HG03520 (cell line): ENCODE measurements at regions not wholly inside any gene's neighbourhood (a gene's known extent, or its start where the extent isn't known, plus 50 kb on each side); places are given as distances from the start of the nearest gene placed in this dataset.
"Not testable (repeated sequence)": the region's sequence is repeated elsewhere in the genome, so short reads cannot be mapped to it uniquely, and the experiment has no call there.

Experiments
- ATAC-seq: cut with Tn5 transposase; IDR thresholded peaks from one replicate; pipeline ENCODE4 v1.9.1; 2021; ENCODE audit warnings: mild to moderate bottlenecking, moderate library complexity; ENCODE audit not compliant: unreplicated experiment

DNA sequence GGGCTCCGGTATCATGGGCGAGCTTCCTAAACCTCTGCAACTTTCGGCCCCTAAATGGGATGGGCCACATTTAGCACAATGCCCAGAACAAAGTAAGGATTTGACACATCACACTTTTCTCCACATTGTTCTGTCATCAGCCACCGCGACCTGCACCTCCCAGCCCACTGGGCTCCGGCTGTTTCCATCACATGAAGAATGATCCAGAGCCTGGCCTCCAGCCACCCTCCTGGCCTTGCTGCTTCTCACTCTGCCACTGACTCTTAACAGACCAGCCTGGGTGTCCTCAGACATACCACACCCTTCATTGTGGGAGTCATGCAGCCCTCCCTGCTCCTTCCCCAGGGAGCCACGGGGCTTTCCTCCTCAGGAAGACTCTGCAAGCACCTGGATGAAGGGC is 113.7 kb downstream of the IGLL1 start:
- no peak for ATAC-seq

DNA sequence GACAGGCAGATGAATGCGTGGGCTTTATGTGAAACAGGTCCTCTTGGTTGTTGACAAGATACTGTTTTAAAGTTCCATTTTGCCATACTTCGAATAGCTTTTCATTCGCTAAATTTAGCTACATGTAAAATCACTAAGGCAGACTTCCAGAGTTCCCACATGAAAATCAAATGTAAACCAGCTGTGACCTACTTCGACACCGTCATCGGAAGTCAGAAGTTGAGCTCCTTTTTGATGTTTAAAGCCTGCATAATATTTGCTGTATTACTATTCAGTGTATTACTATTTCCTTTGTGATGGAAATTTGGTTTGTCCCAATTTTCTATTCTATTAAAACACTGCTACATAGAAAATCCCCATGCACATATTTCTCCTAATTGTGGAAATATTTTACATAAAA is 115.3 kb downstream of the IGLL1 start:
- not testable (repeated sequence) for ATAC-seq

DNA sequence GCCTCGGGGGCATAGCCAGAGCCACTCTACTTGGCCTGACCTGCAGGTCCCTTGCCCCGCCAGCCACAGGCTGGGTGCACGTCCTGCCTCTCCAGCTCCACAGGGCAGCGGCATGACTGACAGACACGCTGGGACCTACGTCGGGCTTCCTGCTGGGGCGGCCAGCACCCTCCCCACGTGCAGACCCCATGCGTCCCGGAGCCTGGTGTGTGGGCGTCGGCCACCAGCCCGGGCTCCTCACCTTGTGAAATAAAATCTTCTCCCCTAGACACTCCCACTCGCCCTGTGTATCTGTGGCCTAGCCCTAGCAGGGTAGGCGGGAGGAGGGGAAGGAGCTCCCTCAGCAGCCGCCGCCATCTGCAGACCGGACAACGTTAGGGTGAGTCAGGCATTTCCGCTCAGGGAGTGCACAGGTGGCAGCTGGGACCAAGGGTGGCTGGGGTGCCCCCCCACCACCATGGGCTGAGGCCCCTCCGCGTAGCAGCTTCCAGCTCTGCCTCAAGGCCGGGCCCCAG is 119.5 kb downstream of the IGLL1 start:
- ATAC-seq, result not testable (repeated sequence)

DNA sequence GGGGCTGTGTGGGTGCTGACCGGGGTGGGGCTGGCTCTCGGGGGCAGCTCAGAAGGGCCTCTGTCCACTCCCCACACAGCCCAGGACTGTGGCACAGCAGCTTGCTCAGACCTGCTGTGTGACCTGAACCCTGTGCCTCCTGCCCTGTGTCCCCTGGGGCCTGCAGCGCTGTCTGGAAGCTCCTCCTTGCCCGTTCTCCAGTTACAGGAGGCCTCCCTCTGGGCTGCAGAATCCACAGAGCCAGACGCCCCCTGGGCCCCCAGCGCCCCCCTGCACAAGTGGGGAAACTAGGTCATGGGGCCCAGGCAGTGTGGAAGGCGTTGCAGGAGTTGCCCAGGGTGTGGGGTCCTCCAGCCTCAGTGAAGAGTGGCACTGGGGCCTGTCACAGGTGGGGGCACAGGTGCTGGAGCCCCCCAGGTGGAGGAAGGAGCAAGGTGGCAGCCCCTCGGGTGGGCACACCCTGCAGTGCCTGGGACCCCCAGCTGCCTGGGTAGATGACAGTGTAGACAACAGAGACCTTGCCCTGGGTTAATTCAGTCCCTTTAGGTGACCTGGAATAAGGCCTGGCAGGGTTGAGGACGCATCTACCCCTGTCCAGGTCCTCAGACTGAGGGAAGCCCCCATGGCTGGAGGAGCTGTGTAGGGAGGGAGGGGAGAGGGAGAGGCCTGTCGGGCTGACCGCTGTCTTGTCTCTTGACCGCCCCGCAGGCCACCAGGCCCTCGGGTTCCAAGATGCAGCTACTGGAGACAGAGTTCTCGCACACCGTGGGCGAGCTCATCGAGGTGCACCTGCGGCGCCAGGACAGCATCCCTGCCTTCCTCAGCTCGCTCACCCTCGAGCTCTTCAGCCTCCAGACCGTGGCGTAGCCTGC is 120.2 kb downstream of the IGLL1 start:
- ATAC-seq, result not testable (repeated sequence)

DNA sequence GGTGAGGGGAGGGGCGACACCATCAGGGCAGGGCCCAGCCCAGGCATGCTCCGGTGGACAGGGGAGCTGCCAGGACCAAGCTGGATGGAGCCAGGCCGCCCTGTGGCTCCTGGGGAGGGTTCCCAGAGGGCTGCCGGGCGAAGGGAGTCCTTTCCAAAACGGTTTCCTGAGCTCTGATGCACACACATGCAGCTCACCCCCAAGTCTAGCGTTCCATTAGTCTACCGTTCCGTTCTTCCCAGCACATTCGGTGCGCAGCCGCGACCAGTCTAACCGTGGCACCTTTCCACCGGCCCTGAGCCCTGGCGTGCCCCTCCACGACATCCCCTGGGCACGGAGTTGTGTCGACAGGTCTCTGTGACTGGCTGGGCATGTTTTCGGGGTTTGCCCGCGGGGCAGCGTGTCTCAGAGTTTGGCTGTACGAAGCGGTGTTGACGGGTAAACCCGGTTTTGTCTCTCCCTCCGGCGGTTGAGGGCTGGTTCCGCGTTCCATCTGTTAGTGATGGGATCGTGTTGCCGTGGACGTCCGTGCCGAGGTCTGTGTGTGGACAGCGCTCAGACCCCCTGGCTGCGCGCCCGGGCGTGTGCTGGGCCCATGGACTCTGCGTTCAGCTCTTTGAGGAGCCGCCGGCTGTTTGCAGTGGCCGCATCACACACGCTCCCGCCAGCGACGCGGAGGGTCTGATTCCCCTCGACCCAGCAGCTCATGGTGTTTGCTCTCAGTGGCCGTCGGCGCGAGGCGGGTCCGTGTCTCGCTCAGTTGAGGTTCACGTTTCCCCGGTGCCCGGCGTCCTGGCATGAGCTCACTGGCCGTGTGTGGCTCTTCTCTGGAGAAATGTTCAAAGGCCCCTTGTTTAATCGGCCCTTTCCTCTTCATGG is 121.2 kb downstream of the IGLL1 start:
- no peak for ATAC-seq

DNA sequence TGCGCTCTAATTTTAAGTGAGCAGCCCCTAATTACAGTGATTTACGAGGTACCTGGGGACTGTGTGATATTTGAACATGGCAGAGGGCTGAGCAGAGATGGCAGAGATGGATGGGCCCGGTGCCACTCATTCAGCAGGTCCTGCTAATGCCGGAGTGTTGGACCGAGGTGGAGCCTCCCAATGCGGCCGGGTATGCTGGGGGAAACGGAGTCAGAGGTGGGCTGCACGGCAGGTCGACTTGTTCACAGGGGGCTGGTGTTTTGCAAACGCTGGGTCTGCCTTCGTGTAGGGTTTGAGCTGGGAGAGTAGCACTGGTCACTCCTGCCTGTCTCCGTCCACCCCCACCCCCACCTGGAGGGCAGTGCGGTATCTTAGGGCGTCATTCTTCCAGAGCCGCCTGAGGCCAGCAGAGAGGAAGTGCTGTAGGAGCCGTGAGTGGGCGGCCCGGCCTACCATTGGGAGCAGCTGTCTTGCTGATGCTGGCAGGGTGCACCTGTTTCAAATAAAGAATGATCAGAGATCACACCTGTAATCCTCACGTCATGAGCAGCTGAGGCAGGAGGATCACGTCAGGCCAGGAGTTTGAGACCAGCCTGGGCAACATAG is 122.6 kb downstream of the IGLL1 start:
- no peak for ATAC-seq

DNA sequence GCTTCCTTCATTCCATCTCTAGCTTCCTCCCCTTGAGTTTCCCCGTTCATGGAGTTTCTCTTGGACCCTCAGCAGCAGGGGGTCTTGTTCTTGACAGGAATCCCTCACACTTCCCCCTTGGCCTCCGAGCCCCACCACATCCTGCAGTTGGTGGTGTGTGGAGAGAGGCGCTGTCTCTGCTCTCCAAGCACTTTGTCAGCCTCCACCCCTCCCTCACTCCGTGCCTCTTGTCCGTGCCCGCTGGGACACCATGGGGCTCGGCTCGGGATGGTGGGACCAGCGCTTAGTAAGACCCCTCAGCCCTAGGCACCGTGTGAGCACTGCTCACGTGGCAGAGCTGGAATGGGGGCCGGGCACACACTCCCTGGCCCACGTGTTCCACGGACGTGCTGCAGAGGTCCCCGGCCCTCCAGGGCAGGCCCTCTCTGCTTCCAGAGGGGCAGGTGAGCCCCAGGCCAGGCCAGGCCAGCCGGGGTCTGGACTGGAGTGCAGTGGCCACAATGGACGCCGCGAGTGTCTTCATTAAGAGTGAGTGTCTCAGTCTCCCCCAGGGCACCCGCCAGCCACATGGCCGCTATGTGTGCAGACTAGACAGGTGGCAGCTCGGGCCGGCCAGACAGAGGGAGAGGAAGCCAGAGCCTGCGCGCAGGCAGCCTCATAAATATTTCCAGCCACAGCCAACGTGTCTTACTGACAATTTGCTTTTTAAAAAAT is 123.3 kb downstream of the IGLL1 start:
- ATAC-seq, result not testable (repeated sequence)

DNA sequence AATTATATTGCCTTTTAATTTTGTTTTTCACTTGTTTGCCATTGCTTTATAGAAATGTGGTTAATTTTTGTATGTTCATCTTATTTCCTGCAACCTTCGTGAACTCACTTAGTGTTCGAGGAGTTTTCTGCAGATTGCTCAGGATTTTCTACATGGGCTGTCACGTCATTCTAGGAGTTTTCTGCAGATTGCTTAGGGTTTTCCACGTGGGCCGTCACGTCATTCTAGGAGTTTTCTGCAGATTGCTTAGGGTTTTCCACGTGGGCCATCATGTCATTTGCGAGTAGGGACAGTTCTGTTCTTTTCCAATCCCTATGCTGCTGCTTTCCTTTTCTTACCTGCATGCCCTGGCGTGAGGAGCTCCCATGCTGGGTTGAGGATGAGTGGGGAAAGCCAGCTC is 125.7 kb downstream of the IGLL1 start:
- ATAC-seq, result not testable (repeated sequence)

DNA sequence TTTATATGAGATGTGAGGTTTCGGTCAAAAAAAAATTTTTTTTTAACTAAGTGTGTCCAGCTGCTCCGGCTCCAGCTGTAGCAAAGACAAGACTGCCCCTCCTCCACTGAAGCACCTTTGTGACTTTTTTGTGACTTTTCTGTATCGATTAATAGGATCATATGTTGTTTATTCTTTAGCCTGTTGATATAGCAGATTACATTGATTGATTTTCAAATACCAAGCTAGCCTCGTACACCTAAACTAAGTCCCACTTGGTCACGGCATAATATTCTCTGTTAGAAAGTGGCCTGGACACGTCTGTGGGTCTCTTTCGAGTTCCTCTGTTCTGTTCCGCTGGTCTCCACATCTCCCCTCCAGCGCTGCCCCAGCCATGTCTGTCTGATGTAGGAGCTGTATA is 126.8 kb downstream of the IGLL1 start:
- ATAC-seq, result no peak

DNA sequence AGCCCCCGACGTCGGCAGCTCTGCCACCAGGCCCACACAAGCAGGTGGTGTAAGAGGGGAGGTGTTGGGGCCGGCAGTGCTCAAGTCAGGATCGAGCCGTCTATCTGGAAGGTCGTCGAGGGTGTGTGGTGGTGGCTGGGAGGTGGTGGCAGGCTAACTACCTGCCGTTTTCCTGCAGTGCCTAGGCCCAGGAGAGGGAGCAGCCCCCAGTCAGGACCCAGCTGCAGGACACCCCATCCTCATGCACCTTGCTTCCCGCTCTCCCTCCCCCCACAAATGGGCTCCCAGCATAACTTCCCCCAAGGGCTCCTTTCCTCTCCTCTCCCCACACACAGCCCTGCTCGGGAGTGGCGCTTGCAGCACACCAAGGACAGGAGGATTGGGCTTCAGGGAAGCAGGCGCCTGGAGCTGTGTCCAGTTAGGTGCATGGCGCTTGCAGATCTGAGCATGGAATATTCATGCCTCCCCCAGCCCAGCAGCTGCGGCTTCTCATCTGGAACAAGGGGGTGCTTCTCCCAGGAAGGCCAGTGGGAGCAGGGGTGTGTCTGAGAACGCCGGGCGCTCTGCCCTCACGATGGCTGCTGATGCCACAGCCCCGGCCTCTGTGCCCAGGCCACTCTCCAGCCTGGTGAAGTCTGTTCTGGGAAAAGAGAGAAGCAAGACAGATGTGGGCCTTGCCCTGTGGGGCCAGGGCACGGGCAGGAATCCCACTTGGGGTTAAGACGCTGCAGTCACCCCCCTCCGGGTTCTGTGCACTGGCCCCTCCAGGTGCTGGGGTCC is 127.7 kb downstream of the IGLL1 start:
- no peak for ATAC-seq

DNA sequence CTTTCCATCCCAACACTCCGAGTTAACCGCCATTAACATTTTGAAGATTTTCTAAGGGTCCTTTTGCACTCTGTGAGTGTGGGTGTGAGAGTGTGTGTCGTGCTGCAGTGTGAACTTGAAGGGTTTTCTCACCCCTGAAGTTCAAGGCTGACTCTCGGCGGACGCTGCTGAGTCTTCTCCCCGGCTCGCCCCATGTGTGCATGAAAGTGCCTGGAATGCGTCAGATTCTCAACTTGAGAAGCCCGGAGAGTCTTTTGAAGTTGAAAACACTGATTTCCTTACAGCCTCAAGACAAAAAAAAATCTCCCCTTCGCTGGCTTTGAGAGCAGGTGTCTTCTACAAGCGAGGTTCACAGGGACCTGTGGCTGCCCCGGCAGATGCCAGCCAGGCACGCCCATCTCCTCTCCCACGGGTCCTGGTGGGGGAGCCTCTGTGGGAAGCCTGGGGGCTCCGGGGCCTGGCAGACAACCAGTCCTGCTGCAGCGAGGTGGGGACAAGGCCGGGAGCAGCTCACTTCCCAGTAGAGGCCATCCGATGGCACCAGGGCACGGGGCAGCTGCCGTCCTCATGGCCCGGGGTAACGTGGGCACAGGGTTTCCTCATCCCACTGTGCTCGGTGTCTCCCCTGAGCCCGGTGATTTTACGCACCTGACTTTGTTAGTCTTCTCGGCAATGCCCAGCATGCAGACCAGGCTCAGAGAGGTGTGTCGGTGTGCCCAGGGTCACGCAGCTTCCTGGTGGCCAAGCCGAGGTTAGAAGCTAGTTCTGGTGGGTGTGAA is 128.4 kb downstream of the IGLL1 start:
- ATAC-seq, result not testable (repeated sequence)

DNA sequence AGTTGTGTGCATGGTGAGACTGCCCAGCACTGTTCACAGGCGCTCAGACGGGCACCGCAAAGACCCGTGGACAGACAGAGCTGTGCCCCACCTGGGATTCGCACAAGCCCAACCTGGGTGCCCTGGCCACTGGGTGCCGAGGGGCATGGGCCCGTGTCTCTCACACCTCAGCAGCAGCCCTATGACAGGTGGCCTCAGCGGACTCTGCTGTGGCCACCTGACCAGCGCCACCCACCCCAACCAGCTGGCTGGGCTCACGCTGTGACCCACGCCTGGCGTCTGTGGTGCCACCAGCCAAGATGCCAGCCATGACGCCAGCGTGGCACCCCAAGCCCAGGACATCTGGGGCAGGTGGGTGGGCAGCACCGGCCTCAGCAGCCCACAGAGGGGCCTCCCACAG is 129.3 kb downstream of the IGLL1 start:
- not testable (repeated sequence) for ATAC-seq

DNA sequence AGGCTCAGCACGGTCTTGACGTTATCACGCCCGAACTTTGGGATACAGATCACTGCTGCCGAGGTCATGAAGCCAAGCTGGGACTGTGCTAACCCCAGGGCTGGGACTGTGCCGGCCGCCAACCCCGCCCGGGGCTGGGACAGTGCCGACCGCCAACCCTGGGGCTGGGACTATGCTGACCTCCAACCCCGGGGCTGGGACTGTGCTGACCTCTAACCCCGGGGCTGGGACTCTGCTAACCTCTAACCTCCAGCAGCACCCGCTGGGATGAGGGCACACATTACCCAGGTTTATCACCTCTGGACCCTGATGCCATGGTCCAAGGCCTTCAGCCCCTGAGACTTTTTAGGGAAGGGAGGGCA is 129.7 kb downstream of the IGLL1 start:
- no peak for ATAC-seq

DNA sequence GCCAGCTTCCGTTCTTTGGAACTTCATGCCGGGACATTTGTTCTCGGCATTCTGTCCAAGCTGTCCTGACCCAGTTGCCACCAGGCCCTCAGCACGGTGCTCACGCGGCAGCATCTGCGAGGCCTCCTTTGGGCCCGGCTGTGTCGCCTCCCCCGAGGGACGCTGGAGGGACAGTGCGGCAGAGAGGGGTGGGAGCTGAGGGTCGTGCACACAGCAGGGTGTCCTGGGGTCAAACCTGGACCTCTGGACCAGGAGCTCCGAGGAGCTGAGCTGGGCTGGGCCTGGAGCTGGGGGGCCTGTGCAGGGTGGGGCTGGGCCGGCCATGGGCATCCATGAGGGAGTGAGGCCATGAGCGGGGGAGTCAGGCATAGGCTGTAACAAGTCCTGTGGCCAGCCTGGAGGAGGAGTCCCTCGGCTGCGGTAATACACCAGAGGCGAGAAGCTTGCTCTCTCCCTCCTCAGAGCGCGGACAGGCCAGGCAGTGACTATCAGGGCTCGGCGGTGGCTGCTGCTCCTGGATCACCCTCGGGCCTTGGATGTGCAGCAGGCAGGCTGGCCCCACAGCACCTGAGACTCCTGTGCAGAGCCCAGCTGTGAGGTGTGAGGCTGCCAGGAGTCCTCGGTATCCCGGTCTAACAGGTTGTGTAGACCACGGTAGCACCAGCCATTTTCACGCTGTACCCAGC is 130.2 kb downstream of the IGLL1 start:
- ATAC-seq, result not testable (repeated sequence)

DNA sequence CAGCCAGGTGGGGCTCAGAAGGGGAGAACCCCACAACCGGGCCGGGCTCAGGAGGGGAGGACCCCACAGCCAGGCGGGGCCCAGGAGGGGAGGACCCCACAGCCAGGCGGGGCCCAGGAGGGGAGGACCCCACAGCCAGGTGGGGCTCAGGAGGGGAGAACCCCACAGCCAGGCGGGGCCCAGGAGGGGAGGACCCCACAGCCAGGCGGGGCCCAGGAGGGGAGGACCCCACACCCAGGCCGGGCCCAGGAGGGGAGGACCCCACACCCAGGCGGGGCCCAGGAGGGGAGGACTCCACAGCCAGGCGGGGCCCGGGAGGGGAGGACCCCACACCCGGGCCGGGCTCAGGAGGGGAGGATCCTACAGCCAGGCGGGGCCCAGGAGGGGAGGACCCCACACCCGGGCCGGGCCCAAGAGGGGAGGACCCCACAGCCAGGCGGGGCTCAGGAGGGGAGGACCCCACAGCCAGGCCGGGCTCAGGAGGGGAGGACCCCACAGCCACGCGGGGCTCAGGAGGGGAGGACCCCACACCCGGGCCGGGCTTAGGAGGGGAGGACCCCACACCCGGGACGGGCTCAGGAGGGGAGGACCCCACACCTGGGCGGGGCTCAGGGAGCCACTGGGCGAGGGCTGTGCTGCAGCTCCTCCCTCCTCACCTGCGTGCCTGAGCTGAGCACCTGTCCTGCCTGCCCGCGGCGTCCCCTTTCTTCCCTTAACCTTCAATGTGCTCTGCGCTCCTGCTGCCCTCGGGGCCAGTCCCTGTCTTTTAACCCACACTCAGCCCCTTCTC is 131.4 kb downstream of the IGLL1 start:
- not testable (repeated sequence) for ATAC-seq

DNA sequence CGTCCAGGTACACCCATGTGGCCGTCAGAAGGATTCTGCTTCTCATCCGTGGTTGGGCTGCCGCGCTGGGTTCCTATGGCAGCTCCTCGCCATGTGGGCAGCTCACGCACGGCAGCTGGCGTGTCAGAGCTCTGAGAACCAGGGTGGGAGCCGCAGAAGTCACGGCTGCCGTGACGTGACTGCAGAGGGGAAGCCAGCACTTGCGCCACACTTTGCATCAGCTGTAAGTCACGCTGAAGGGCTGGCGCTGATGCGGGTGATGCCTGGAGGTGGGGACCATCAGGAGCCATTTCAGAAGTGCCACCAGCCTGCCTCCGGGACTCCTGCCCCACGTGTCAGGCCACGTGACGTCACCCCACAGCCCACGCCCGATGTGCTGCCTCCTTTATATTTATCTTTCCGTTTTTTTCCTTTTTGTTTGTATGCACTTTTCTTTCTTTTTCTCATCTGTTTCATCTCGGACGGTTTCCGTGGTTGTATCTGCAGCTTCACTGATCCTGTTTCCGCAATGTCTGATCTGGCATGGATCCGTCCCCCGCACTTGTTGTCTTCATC is 133.2 kb downstream of the IGLL1 start:
- ATAC-seq, result no peak

DNA sequence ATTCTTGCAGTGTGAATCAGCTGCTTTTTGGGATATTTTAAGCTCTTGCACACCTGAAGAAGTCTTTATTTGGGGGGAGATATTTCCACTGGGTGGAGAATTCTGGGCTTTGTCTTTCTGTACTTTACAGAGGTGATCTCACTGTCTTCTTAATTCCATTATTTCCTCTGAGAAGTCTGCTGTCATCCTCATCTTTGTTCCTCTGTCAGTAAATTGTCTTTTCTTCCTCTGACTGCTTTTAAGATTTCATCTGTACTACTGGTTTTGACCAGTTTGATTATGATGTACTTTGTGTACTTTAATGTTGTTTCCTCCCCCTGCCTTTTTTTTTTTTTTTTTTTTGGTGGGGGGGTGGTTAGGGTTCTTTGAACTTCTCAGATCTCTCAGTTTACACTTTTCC is 133.9 kb downstream of the IGLL1 start:
- not testable (repeated sequence) for ATAC-seq
